Keratinocyte (primary cell): ENCODE measurements at regions not wholly inside any gene's neighbourhood (a gene's known extent, or its start where the extent isn't known, plus 50 kb on each side); places are given as distances from the start of the nearest gene placed in this dataset.

ENCODE experiments used
- DNase-seq: peaks from one replicate; pipeline ENCODE4 v3.0.0-alpha.2; 2011; ENCODE audit warnings: low read depth, missing footprints, low spot score
- FAIRE-seq: peaks from 2 replicates; lab custom pipeline; 2011; peaks lifted over from hg19 to GRCh38; lab: Jason Lieb, UNC
- H2AFZ ChIP-seq: 2 replicates; pipeline ENCODE4 v1.6.0; 2012; ENCODE audit warnings: low read length, control low read depth, inconsistent platforms; ENCODE audit not compliant: control insufficient read depth
- H3K27ac ChIP-seq: 2 replicates; pipeline ENCODE4 v1.5.1; 2011; ENCODE audit warnings: low read length; ENCODE audit not compliant: control insufficient read depth, insufficient read depth
- H3K27me3 ChIP-seq: 3 replicates; pipeline ENCODE4 v1.6.0; 2011; ENCODE audit warnings: low read length; ENCODE audit not compliant: control insufficient read depth, insufficient read depth; ENCODE audit errors: extremely low read depth
- H3K36me3 ChIP-seq, 2 experiments: 2 replicates in 1 of 2; 3 replicates in 1 of 2; pipeline ENCODE4 v1.5.1; 2011; ENCODE audit warnings: low read length in 2 of 2, mild to moderate bottlenecking in 1 of 2; ENCODE audit not compliant: control insufficient read depth in 2 of 2, insufficient read depth in 2 of 2; ENCODE audit errors: extremely low read depth in 1 of 2
- H3K4me1 ChIP-seq: 3 replicates; pipeline ENCODE4 v1.5.1; 2011; ENCODE audit warnings: low read length; ENCODE audit not compliant: control insufficient read depth, insufficient read depth; ENCODE audit errors: extremely low read depth
- H3K4me2 ChIP-seq: 3 replicates; pipeline ENCODE4 v1.6.0; 2011; ENCODE audit warnings: low read depth, low read length; ENCODE audit not compliant: control insufficient read depth, insufficient read depth; ENCODE audit errors: extremely low read depth
- H3K4me3 ChIP-seq, 3 experiments: fragments of 200-600 bp in 1 of 3; sonication (generic) in 1 of 3; 2 replicates in 2 of 3; 3 replicates in 1 of 3; pipeline ENCODE4 v1.5.1; 2011 to 2016; ENCODE audit warnings: low read length in 3 of 3, mild to moderate bottlenecking in 3 of 3, control low read depth in 2 of 3, inconsistent platforms in 1 of 3, low read depth in 1 of 3, mixed read lengths in 1 of 3, mixed run types in 1 of 3, moderate library complexity in 1 of 3; ENCODE audit not compliant: control insufficient read depth in 2 of 3, insufficient read depth in 2 of 3; ENCODE audit errors: extremely low read depth in 1 of 3
- H3K79me2 ChIP-seq: 2 replicates; pipeline ENCODE4 v1.6.0; 2012; ENCODE audit warnings: low read length; ENCODE audit not compliant: control insufficient read depth, insufficient read depth
- H3K9ac ChIP-seq: 3 replicates; pipeline ENCODE4 v1.6.0; 2011; ENCODE audit warnings: low read length; ENCODE audit not compliant: control insufficient read depth, insufficient read depth; ENCODE audit errors: extremely low read depth
- H3K9me1 ChIP-seq: 3 replicates; pipeline ENCODE4 v1.6.0; 2011; ENCODE audit warnings: low read length; ENCODE audit not compliant: control insufficient read depth, insufficient read depth; ENCODE audit errors: extremely low read depth
- H3K9me3 ChIP-seq: 2 replicates; pipeline ENCODE4 v1.5.1; 2012; ENCODE audit warnings: low read depth, low read length; ENCODE audit not compliant: control insufficient read depth
- H4K20me1 ChIP-seq: 3 replicates; pipeline ENCODE4 v1.6.0; 2011; ENCODE audit warnings: low read length; ENCODE audit not compliant: control insufficient read depth, insufficient read depth; ENCODE audit errors: extremely low read depth
- EZH2 ChIP-seq: IDR thresholded peaks from one replicate; pipeline ENCODE4 v1.6.1; 2012; ENCODE audit warnings: inconsistent platforms, mild to moderate bottlenecking, low read length, moderate library complexity
- dilution Hi-C: fragments of 300-500 bp; cut with MboI; formaldehyde crosslinking; loops from one replicate; pipeline ENCODE4 v1.7.0; 2020; ENCODE audit warnings: low sequenced_read_pairs; ENCODE audit not compliant: extremely low pct_ligation_motif_present
- TF ChIP-seq, protein P1 (sequence below), 3 experiments: IDR thresholded peaks in 1 of 3; conservative IDR thresholded peaks in 1 of 3; optimal IDR thresholded peaks in 1 of 3; 2 replicates in 2 of 3; 3 replicates in 1 of 3; pipeline versions ENCODE3 to v1.5.1; 2011; ENCODE audit warnings: low read length in 3 of 3, mild to moderate bottlenecking in 3 of 3, moderate library complexity in 2 of 3, control low read depth in 1 of 3, inconsistent platforms in 1 of 3; ENCODE audit not compliant: insufficient read depth in 2 of 3; ENCODE audit errors: extremely low read depth in 1 of 3

DNA sequence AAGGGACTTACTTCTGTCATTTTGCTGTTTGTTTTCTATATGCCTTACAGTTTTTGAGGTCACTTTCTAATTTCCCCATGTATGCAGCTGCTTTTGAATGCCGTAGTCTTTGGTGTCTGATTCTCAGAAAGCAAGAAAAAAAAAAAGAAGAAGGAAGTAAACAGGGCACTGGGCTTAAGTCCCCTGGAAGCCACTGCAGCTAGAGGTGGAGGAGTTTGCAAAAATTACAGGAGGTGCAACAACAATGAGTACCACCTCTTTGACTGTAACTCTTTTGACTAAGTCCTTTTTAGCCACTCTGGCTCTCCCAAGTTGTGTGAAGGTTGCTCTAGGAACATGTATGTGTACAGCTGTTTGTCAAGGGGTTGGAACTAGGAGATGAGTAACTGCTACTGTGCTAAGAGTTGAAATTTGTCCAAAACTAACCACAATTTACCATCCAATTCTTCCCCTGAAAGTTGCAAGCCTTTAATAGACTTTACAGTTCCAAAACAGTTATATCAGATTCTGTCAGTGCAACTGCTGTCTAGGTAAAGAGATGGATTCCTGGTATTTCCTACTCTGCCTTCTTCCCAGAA, 588.0 kb upstream of the LRRN3 start:
- Histone ChIP-seq H3K4me2 (no peak overlapping the region), H3K36me3 (no peaks in the 10 kb centered on the region), H3K9ac (no peak overlapping the region), H3K4me1 (no peaks in the 10 kb centered on the region), H3K79me2 (no peaks in the 10 kb centered on the region), H3K4me3 (no peak overlapping the region), H3K9me3 (no peaks in the 10 kb centered on the region), H3K27me3 (no peaks in the 10 kb centered on the region), H4K20me1 (no peaks in the 10 kb centered on the region), H3K9me1 (no peaks in the 10 kb centered on the region), H2AFZ (no peak overlapping the region), H3K27ac (no peak overlapping the region)
- FAIRE-seq (peak; percentile 65), DNase-seq (no peak)
- TF ChIP-seq EZH2 = no peak
- TF ChIP-seq, protein P1, sequence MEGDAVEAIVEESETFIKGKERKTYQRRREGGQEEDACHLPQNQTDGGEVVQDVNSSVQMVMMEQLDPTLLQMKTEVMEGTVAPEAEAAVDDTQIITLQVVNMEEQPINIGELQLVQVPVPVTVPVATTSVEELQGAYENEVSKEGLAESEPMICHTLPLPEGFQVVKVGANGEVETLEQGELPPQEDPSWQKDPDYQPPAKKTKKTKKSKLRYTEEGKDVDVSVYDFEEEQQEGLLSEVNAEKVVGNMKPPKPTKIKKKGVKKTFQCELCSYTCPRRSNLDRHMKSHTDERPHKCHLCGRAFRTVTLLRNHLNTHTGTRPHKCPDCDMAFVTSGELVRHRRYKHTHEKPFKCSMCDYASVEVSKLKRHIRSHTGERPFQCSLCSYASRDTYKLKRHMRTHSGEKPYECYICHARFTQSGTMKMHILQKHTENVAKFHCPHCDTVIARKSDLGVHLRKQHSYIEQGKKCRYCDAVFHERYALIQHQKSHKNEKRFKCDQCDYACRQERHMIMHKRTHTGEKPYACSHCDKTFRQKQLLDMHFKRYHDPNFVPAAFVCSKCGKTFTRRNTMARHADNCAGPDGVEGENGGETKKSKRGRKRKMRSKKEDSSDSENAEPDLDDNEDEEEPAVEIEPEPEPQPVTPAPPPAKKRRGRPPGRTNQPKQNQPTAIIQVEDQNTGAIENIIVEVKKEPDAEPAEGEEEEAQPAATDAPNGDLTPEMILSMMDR (optimal IDR thresholded peaks at IDR 0.05 in 1 of 3, IDR thresholded peaks at IDR 0.05 in 1 of 3, conservative IDR thresholded peaks at IDR 0.05 in 1 of 3; ENCODE audit: extremely low read depth in 1 of 3, insufficient read depth in 2 of 3, low read length in 3 of 3) = no peak
- dilution Hi-C loops = no loop called here

DNA sequence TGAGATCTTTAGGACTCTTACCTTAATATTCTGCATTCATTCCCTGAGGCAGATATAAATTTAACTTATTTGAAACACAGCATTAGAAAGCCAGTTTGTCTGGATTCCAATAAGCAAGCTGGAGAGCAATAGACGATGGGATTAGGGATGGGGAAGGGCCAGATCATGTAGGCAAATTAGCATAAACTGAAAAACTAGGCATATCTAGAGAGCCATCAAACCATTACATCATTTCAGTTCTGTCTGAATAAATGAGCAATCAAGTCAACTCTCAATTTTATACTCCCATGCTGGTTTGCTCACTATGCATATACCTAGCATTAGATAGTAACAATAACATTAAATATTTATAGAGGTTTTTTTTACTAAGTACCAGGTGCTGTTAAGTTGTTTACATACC, 583.6 kb upstream of the LRRN3 start:
- DNase-seq (no peak), FAIRE-seq (no peak)
- Histone ChIP-seq H3K79me2 (no peaks in the 10 kb centered on the region), H3K36me3 (no peaks in the 10 kb centered on the region), H3K27me3 (no peaks in the 10 kb centered on the region), H3K4me2 (no peak overlapping the region), H3K27ac (no peak overlapping the region), H3K4me3 (no peak overlapping the region), H3K9ac (no peak overlapping the region), H4K20me1 (no peaks in the 10 kb centered on the region), H3K9me3 (no peaks in the 10 kb centered on the region), H3K4me1 (no peaks in the 10 kb centered on the region), H3K9me1 (no peaks in the 10 kb centered on the region), H2AFZ (no peak overlapping the region)
- dilution Hi-C loops = no loop called here
- TF ChIP-seq, protein P1 (optimal IDR thresholded peaks at IDR 0.05 in 1 of 3, IDR thresholded peaks at IDR 0.05 in 1 of 3, conservative IDR thresholded peaks at IDR 0.05 in 1 of 3; ENCODE audit: extremely low read depth in 1 of 3, insufficient read depth in 2 of 3, low read length in 3 of 3) = no peak
- TF ChIP-seq EZH2 = no peak
